D721Med (cell line): ENCODE measurements at regions not wholly inside any gene's neighbourhood (a gene's known extent, or its start where the extent isn't known, plus 50 kb on each side); places are given as distances from the start of the nearest gene placed in this dataset.

Experiments
- DNase-seq: peaks from one replicate; pipeline ENCODE4 v3.0.0; 2011; ENCODE audit warnings: low spot score; ENCODE audit not compliant: insufficient read length
- FAIRE-seq: peaks from 2 replicates; lab custom pipeline; 2011; peaks lifted over from hg19 to GRCh38; lab: Jason Lieb, UNC
- CTCF ChIP-seq: IDR thresholded peaks from 2 replicates; pipeline ENCODE4 v1.5.1; 2012; ENCODE audit warnings: mild to moderate bottlenecking, control low read depth; ENCODE audit not compliant: insufficient read depth; ENCODE audit errors: missing control alignments

- DNase-seq (no peak), FAIRE-seq (no peak)
- no peak for TF ChIP-seq CTCF
These were observed 276.0 kb downstream of the SOX2 start for GRCh38 chr3:181987736-181988135.

DNA sequence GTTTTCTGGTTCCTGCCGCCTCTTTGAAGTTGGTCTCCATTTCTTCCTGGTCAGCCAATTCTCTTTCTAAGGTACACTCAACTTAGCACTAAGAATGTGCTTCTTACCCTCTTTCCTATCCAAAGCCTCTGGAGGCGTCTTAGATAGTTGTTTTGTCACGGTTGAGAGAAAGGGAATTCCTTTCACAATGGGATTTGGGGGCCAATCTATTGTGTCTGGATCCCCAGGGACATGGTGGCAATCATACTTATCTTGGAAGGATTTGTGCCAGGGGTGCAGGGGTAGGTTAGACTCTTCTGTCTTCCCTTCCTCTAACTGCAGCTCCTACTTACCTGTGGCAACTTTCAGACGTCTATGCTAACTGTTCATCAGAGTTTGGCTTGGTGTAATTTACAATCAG is 287.1 kb downstream of the SOX2 start:
- no peak for TF ChIP-seq CTCF
- no peak for DNase-seq
- FAIRE-seq = no peak

DNA sequence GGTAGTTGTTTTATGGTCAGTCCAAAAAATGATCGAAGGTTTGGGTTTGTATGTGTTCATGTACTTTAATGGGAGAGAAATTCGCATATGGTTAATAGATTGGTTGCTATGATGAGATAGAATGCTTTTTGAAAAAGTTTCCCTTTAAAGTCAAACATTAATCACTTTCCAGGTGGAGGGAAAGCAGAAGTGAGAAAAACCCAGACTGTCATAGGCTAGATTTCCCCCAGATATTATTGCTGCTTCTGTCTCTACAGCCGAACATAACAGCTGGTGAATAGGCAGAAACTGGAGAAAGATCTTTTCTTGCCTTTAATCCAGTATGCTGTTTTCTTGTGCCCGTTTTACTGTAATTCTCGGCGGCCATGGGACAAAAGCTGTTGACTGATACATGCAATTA is 287.6 kb downstream of the SOX2 start:
- TF ChIP-seq CTCF = no peak
- DNase-seq (no peak), FAIRE-seq (no peak)

- no peak for TF ChIP-seq CTCF
- FAIRE-seq (no peak), DNase-seq (no peak)
These were observed 288.7 kb downstream of the SOX2 start for GRCh38 chr3:182000447-182000846.

DNA sequence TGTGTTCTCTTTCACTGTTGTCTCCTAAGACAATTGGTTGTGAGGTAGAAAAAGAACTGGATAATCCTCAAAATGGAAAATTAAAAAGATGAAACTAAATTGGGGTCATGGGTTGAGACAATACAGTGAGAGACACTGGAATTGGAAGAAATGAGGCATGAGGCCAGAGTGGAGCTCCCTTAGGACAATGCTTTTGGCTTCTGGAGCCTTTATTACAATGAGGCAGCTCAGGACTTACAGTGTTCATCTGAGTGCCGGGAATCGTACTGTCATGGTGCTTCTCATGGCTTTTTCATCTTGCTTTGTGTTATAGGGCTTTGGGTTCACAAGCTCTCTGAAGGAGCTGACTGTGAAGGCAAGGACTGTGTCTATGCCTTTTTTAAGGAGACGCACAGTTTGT is 293.5 kb downstream of the SOX2 start:
- TF ChIP-seq CTCF = no peak
- FAIRE-seq (no peak), DNase-seq (no peak)

- FAIRE-seq = no peak
- DNase-seq = no peak
These were observed 294.0 kb downstream of the SOX2 start for GRCh38 chr3:182005701-182006100.

GRCh38 chr3:182006431-182006830 is 294.7 kb downstream of the SOX2 start:
- DNase-seq = no peak
- no peak for FAIRE-seq
- TF ChIP-seq CTCF = no peak

More at GRCh38 chr3:182005701-182006100, 294.0 kb downstream of the SOX2 start:
- TF ChIP-seq CTCF = no peak
